ENCODE measurements at regions not wholly inside any gene's neighbourhood (a gene's known extent, or its start where the extent isn't known, plus 50 kb on each side); places are given as distances from the start of the nearest gene placed in this dataset.

DNA sequence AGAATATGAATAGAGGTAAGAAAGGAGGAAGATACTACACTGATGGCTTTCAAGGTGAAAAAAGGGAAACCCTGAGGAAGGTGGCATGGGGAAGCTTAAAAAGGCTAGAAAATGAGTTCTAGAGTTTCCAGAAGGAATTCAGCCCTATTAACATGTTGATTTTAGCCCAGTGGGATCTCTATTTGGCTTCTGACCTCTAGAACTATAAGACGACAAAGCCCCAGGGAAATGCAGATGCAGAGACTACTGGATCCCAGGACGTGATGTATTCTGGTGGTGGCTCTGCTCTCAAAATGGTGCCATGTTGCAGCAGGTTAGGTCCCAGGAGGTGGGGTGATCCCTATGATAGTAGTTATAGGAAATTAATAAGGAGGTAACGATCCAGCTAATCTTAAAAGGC is 120.4 kb downstream of the TMA16 start:
- H3K27me3 Mint-ChIP-seq (ENCODE audit: low read depth in 2 of 2): peaks cover 0 to 2% of the 10 kb centered on the region in 2 donors
- no peak overlapping the region for H3K4me3 Mint-ChIP-seq
- DNase-seq (no peak), ATAC-seq (no peak)
- H3K27ac Mint-ChIP-seq: no peak overlapping the region
- intact Hi-C loops (cut with micrococcal nuclease): no loop called here
- no peaks in the 10 kb centered on the region for H3K36me3 Mint-ChIP-seq
- H3K27ac ChIP-seq (ENCODE audit: low read length): no peak overlapping the region
- H3K4me3 ChIP-seq (ENCODE audit: low read length): no peak overlapping the region
- H3K9me3 Mint-ChIP-seq: peaks cover 3 to 10% of the 10 kb centered on the region in 2 donors
- no peaks in the 10 kb centered on the region for H3K27me3 ChIP-seq (ENCODE audit: control insufficient read depth, insufficient read depth, low read length)
- WGBS (ENCODE audit: insufficient coverage): 94% methylated on average over 2 of the region's 3 CpGs
- H3K9me3 ChIP-seq (ENCODE audit: control insufficient read depth, insufficient read depth, low read length): no peaks in the 10 kb centered on the region
- TF ChIP-seq, protein P1, sequence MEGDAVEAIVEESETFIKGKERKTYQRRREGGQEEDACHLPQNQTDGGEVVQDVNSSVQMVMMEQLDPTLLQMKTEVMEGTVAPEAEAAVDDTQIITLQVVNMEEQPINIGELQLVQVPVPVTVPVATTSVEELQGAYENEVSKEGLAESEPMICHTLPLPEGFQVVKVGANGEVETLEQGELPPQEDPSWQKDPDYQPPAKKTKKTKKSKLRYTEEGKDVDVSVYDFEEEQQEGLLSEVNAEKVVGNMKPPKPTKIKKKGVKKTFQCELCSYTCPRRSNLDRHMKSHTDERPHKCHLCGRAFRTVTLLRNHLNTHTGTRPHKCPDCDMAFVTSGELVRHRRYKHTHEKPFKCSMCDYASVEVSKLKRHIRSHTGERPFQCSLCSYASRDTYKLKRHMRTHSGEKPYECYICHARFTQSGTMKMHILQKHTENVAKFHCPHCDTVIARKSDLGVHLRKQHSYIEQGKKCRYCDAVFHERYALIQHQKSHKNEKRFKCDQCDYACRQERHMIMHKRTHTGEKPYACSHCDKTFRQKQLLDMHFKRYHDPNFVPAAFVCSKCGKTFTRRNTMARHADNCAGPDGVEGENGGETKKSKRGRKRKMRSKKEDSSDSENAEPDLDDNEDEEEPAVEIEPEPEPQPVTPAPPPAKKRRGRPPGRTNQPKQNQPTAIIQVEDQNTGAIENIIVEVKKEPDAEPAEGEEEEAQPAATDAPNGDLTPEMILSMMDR (IDR thresholded peaks at IDR 0.05): no peak
- no peaks in the 10 kb centered on the region for H3K4me1 ChIP-seq (ENCODE audit: control insufficient read depth, insufficient read depth, low read length)
- H3K36me3 ChIP-seq (ENCODE audit: control insufficient read depth, insufficient read depth, low read length): no peaks in the 10 kb centered on the region
- H3K4me1 Mint-ChIP-seq: no peaks in the 10 kb centered on the region

DNA sequence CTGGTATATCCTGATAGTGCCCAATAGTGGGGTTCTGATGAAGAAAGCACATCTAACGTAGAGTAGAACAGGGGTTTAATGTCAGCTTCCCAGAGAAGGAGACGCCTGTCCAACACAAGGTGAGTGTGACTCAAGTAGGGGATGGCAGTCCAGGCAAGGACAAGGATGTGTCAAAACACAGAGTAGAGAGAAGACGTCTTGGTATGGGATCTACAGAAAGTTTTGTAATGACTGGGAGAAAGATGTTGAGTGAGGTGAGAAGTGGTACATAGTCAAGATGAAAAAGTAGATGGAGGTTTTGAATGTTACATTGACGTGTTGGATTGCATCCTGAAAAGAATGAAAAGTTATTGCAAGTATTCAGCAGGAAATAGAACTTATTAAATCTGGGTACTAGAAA is 124.4 kb downstream of the TMA16 start:
- Histone ChIP-seq H3K36me3 (ENCODE audit: control insufficient read depth, insufficient read depth, low read length) (no peaks in the 10 kb centered on the region), H3K4me1 (ENCODE audit: control insufficient read depth, insufficient read depth, low read length) (no peaks in the 10 kb centered on the region), H3K4me3 (ENCODE audit: low read length) (no peak overlapping the region), H3K27me3 (ENCODE audit: control insufficient read depth, insufficient read depth, low read length) (no peaks in the 10 kb centered on the region), H3K27ac (ENCODE audit: low read length) (no peak overlapping the region), H3K9me3 (ENCODE audit: control insufficient read depth, insufficient read depth, low read length) (no peaks in the 10 kb centered on the region)
- Mint-ChIP-seq H3K9me3 (peaks cover 3 to 8% of the 10 kb centered on the region in 2 donors), H3K27me3 (ENCODE audit: low read depth in 2 of 2) (peaks cover 0 to 2% of the 10 kb centered on the region in 2 donors), H3K4me3 (no peak overlapping the region), H3K4me1 (no peaks in the 10 kb centered on the region), H3K27ac (no peak overlapping the region), H3K36me3 (no peaks in the 10 kb centered on the region)
- TF ChIP-seq, protein P1 (IDR thresholded peaks at IDR 0.05): no peak
- no peak for DNase-seq
- intact Hi-C loops (cut with micrococcal nuclease): no loop called here
- WGBS (ENCODE audit: insufficient coverage): 79% methylated on average over 4 of the region's 4 CpGs
- ATAC-seq: no peak

DNA sequence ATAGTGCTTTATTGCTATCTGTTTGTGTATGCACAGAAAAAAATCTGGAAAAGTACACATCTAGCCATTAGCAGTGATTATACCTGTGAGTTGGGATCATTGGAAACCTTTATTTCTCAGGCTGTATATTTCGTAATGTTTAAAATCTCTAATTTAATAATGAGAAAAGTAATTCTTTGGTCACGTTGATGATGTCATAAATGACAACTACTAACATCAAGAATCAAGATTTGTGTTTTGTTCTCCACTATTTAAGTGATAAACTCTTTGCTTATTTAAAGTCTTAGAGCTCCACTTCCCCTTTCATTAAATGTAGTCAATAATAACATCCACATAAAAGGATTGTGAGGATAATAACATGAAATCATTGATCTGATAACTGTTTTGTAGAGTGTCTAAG is 126.2 kb downstream of the TMA16 start:
- Mint-ChIP-seq H3K27ac (no peak overlapping the region), H3K36me3 (no peaks in the 10 kb centered on the region), H3K27me3 (ENCODE audit: low read depth in 2 of 2) (no peaks in the 10 kb centered on the region), H3K9me3 (peaks cover 0 to 4% of the 10 kb centered on the region in 2 donors), H3K4me3 (no peak overlapping the region), H3K4me1 (no peaks in the 10 kb centered on the region)
- Histone ChIP-seq H3K4me3 (ENCODE audit: low read length) (no peak overlapping the region), H3K27ac (ENCODE audit: low read length) (no peak overlapping the region), H3K4me1 (ENCODE audit: control insufficient read depth, insufficient read depth, low read length) (no peaks in the 10 kb centered on the region), H3K27me3 (ENCODE audit: control insufficient read depth, insufficient read depth, low read length) (no peaks in the 10 kb centered on the region), H3K36me3 (ENCODE audit: control insufficient read depth, insufficient read depth, low read length) (no peaks in the 10 kb centered on the region), H3K9me3 (ENCODE audit: control insufficient read depth, insufficient read depth, low read length) (no peaks in the 10 kb centered on the region)
- TF ChIP-seq, protein P1 (IDR thresholded peaks at IDR 0.05): no peak
- ATAC-seq: no peak
- intact Hi-C loops (cut with micrococcal nuclease): no loop called here
- no CpG with 5 or more reads among the region's 2 CpGs for WGBS (ENCODE audit: insufficient coverage)
- DNase-seq: no peak

DNA sequence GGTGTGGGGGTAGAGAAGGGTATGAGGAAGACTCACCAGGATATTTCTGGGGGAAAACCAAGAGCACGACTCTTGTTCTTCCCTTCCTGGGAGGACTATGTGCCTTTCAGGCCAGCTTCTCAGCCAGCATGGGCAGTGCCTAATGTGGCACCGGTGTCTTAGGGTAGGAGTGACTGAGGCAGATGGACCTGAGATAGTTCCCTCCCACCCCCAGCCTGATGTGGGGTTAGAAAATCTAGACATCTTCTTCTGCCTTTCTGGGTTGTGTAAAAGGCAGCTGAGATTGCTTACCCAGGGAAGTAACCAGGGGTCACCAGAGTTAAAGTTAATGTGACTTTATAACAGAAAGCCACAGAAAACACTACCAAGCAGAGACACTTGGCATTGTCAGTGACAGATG is 127.3 kb downstream of the TMA16 start:
- Mint-ChIP-seq H3K4me1 (no peaks in the 10 kb centered on the region), H3K9me3 (peaks cover 0 to 4% of the 10 kb centered on the region in 2 donors), H3K36me3 (no peaks in the 10 kb centered on the region), H3K4me3 (no peak overlapping the region), H3K27ac (no peak overlapping the region), H3K27me3 (ENCODE audit: low read depth in 2 of 2) (no peaks in the 10 kb centered on the region)
- 97% methylated on average over 2 of the region's 2 CpGs for WGBS (ENCODE audit: insufficient coverage)
- no peaks in the 10 kb centered on the region for H3K4me1 ChIP-seq (ENCODE audit: control insufficient read depth, insufficient read depth, low read length)
- no peaks in the 10 kb centered on the region for H3K9me3 ChIP-seq (ENCODE audit: control insufficient read depth, insufficient read depth, low read length)
- H3K27me3 ChIP-seq (ENCODE audit: control insufficient read depth, insufficient read depth, low read length): no peaks in the 10 kb centered on the region
- no peak for DNase-seq
- intact Hi-C loops (cut with micrococcal nuclease): no loop called here
- no peaks in the 10 kb centered on the region for H3K36me3 ChIP-seq (ENCODE audit: control insufficient read depth, insufficient read depth, low read length)
- no peak overlapping the region for H3K27ac ChIP-seq (ENCODE audit: low read length)
- no peak for ATAC-seq
- TF ChIP-seq, protein P1 (IDR thresholded peaks at IDR 0.05): no peak
- no peak overlapping the region for H3K4me3 ChIP-seq (ENCODE audit: low read length)

Data from natural killer cell (primary cell).